ENCODE measurements at regions not wholly inside any gene's neighbourhood (a gene's known extent, or its start where the extent isn't known, plus 50 kb on each side); places are given as distances from the start of the nearest gene placed in this dataset.
"Not testable (repeated sequence)": the region's sequence is repeated elsewhere in the genome, so short reads cannot be mapped to it uniquely, and the experiment has no call there.

- TF ChIP-seq YY1 (IDR thresholded peaks at IDR 0.05; ENCODE audit: low read depth); CTCF (IDR thresholded peaks at IDR 0.05); NFIC (IDR thresholded peaks at IDR 0.05; ENCODE audit: borderline replicate concordance); EP300 (IDR thresholded peaks at IDR 0.05; ENCODE audit: borderline replicate concordance in 1 of 2, low read depth in 1 of 2, low read length in 1 of 2); MAX (IDR thresholded peaks at IDR 0.05; ENCODE audit: low read depth); RFX5 (IDR thresholded peaks at IDR 0.05; ENCODE audit: low read length): not testable (repeated sequence)
Measured at GRCh38 chr2:221944452-221944851, 354.3 kb downstream of the PAX3 start.
